Naive thymus-derived CD4-positive, alpha-beta T cell (primary cell): ENCODE measurements at regions not wholly inside any gene's neighbourhood (a gene's known extent, or its start where the extent isn't known, plus 50 kb on each side); places are given as distances from the start of the nearest gene placed in this dataset.

ENCODE experiments used
- ATAC-seq: fragments of 150-1000 bp; cut with Tn5 transposase; 2 replicates; pipeline ENCODE4 v1.10.0; 2021; ENCODE audit warnings: mild to moderate bottlenecking, moderate library complexity
- CTCF ChIA-PET: fragments of 350-600 bp; sonication (Branson Sonifier 250); formaldehyde crosslinking; loops from one replicate; lab custom pipeline; 2021; ENCODE audit warnings: antibody characterized with exemption; lab: Charles Lee
- POLR2A ChIA-PET: fragments of 350-600 bp; sonication (Branson Sonifier 250); formaldehyde crosslinking; loops from one replicate; lab custom pipeline; 2021; ENCODE audit warnings: antibody characterized with exemption, inconsistent platforms; lab: Charles Lee
- DNase-seq, 9 donors: peaks; one replicate each; pipeline versions ENCODE4 v3.0.0 to v3.0.0-alpha.2; 2020 to 2022; ENCODE audit warnings: mixed read lengths in 1 of 9
- H3K27ac ChIP-seq: one replicate; pipeline ENCODE4 v1.7.0; 2013; ENCODE audit warnings: mild to moderate bottlenecking, low read depth, low read length, moderate library complexity
- H3K27me3 ChIP-seq, 2 donors: one replicate each; pipeline ENCODE4 v1.7.0; 2013; ENCODE audit warnings: low read length in 2 of 2, mild to moderate bottlenecking in 2 of 2, moderate library complexity in 2 of 2; ENCODE audit not compliant: control insufficient read depth in 2 of 2, insufficient read depth in 2 of 2
- H3K36me3 ChIP-seq, 3 experiments: 1 replicate in 2 of 3; 2 replicates in 1 of 3; pipeline ENCODE4 v1.7.0; 2013; ENCODE audit warnings: low read length in 3 of 3, mild to moderate bottlenecking in 3 of 3, moderate library complexity in 1 of 3; ENCODE audit not compliant: insufficient read depth in 3 of 3, control insufficient read depth in 2 of 3
- H3K4me1 ChIP-seq, 2 donors: one replicate each; pipeline ENCODE4 v1.7.0; 2013; ENCODE audit warnings: low read length in 2 of 2, mild to moderate bottlenecking in 2 of 2, moderate library complexity in 1 of 2; ENCODE audit not compliant: control insufficient read depth in 2 of 2, insufficient read depth in 2 of 2
- H3K4me3 ChIP-seq: 2 replicates; pipeline ENCODE4 v1.7.0; 2013; ENCODE audit warnings: mild to moderate bottlenecking, low read length
- H3K9me3 ChIP-seq, 3 experiments: 1 replicate in 2 of 3; 2 replicates in 1 of 3; pipeline ENCODE4 v1.7.0; 2013; ENCODE audit warnings: low read length in 3 of 3; ENCODE audit not compliant: control insufficient read depth in 2 of 3
- H3K27ac Mint-ChIP-seq, 9 donors: one replicate each; pipeline ENCODE4 v1.8.0; 2020 to 2022; ENCODE audit warnings: mixed read lengths in 9 of 9, mild to moderate bottlenecking in 8 of 9, moderate library complexity in 5 of 9, inconsistent platforms in 2 of 9
- H3K27me3 Mint-ChIP-seq, 5 donors: one replicate each; pipeline ENCODE4 v1.8.0; 2021 to 2022; ENCODE audit warnings: mixed read lengths in 5 of 5, mild to moderate bottlenecking in 1 of 5
- H3K36me3 Mint-ChIP-seq, 5 donors: one replicate each; pipeline ENCODE4 v1.8.0; 2020 to 2022; ENCODE audit warnings: mixed read lengths in 5 of 5, mild to moderate bottlenecking in 3 of 5, inconsistent platforms in 1 of 5
- H3K4me1 Mint-ChIP-seq, 7 donors: one replicate each; pipeline ENCODE4 v1.8.0; 2020 to 2022; ENCODE audit warnings: mixed read lengths in 7 of 7, mild to moderate bottlenecking in 3 of 7, inconsistent platforms in 1 of 7
- H3K4me3 Mint-ChIP-seq, 10 donors: one replicate each; pipeline ENCODE4 v1.8.0; 2020 to 2022; ENCODE audit warnings: mild to moderate bottlenecking in 10 of 10, mixed read lengths in 10 of 10, moderate library complexity in 6 of 10, inconsistent platforms in 2 of 10
- H3K9me3 Mint-ChIP-seq, 11 donors: one replicate each; pipeline ENCODE4 v1.8.0; 2020 to 2022; ENCODE audit warnings: mixed read lengths in 11 of 11, mild to moderate bottlenecking in 4 of 11, inconsistent platforms in 1 of 11, moderate library complexity in 1 of 11
- intact Hi-C, 2 donors: fragments of 100-400 bp; cut with micrococcal nuclease; formaldehyde crosslinking; loops; one replicate each; pipeline ENCODE4 v1.15.1; 2023

DNA sequence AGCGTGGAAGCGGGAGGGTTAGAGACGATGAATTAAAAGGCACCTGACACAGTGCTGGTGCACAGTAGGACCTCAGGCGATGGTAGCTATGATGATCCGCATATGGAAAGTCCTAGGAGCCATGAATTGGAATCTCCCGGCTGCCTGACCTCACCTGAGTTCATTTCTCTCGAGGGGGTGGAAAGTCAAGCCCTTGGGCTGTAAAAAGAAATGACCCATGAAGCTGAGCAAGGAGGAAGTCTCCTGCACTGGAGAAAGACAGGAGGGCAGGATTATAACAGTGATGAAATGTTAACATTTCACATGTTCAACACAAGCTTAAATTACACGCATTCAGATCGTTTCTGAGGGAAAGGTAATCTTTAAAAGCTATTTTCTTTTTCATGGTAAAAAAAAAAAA, 481.2 kb downstream of the MATN1 start:
- DNase-seq (no peak), ATAC-seq (no peak)
- intact Hi-C loops = no loop called here
- H3K27me3 ChIP-seq = no peaks in the 10 kb centered on the region
- POLR2A ChIA-PET = no interaction called here
- H3K36me3 ChIP-seq = no peaks in the 10 kb centered on the region
- no peak overlapping the region for H3K4me3 Mint-ChIP-seq
- peaks cover 13 to 37% (median 26%) of the 10 kb centered on the region in 5 donors for H3K27me3 Mint-ChIP-seq
- no peaks in the 10 kb centered on the region for H3K4me1 ChIP-seq
- no peak overlapping the region for H3K27ac ChIP-seq
- no peaks in the 10 kb centered on the region for H3K9me3 ChIP-seq
- H3K4me3 ChIP-seq = no peak overlapping the region
- H3K27ac Mint-ChIP-seq = no peak overlapping the region
- H3K4me1 Mint-ChIP-seq = no peaks in the 10 kb centered on the region
- CTCF ChIA-PET = no interaction called here
- H3K36me3 Mint-ChIP-seq = peaks cover 0 to 6% (median 0%) of the 10 kb centered on the region in 5 donors
- H3K9me3 Mint-ChIP-seq = peaks cover 0 to 20% (median 5%) of the 10 kb centered on the region in 11 donors

DNA sequence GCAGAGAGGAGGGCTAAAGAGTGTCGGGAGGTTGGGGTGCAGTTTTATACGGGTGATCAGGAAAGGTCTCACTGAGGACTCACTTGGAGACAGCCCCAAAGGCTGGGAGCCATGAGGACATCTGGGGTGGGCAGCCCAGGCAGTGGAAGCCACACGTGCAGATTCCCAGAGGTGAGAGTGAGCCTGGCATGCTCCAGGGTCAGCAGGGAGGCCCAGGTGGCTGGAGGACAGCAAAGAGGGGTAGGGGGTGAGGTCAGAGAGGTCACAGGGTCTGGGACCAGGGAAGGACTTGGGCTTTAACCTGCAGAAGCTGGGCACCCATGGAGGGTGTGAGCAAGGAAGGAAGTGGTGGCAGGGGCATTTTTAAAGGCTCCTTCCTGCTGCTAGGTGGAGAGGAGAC, 481.7 kb downstream of the MATN1 start:
- H3K4me3 ChIP-seq = no peak overlapping the region
- H3K4me3 Mint-ChIP-seq = no peak overlapping the region
- H3K36me3 ChIP-seq = no peaks in the 10 kb centered on the region
- POLR2A ChIA-PET = no interaction called here
- CTCF ChIA-PET = no interaction called here
- H3K4me1 Mint-ChIP-seq = no peaks in the 10 kb centered on the region
- peaks cover 0 to 6% (median 0%) of the 10 kb centered on the region in 5 donors for H3K36me3 Mint-ChIP-seq
- intact Hi-C loops = no loop called here
- H3K4me1 ChIP-seq = no peaks in the 10 kb centered on the region
- H3K27me3 ChIP-seq = no peaks in the 10 kb centered on the region
- peaks cover 0 to 20% (median 5%) of the 10 kb centered on the region in 11 donors for H3K9me3 Mint-ChIP-seq
- no peak for ATAC-seq
- no peak overlapping the region for H3K27ac Mint-ChIP-seq
- H3K27me3 Mint-ChIP-seq = peaks cover 13 to 37% (median 26%) of the 10 kb centered on the region in 5 donors
- no peak for DNase-seq
- no peaks in the 10 kb centered on the region for H3K9me3 ChIP-seq
- no peak overlapping the region for H3K27ac ChIP-seq

DNA sequence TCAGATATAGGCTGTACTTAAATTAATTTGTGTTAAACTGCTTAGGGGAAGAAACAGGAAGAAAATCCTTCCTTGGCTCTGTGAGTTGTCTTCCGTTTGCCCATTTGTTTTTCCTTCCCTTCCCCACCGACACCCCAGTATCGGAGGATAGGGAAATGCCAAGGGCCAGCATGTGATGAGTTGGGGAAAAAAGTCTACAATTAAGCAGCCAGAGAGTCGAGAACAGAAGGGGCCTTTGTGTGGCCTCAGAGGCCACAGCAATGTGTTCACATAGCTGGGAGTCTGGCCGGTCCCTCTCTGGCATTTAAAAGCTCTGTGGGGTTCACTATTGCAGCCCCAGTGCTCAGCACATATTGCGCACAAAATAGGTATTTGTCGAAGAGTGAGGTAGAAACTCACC, 489.3 kb downstream of the MATN1 start:
- POLR2A ChIA-PET = no interaction called here

DNA sequence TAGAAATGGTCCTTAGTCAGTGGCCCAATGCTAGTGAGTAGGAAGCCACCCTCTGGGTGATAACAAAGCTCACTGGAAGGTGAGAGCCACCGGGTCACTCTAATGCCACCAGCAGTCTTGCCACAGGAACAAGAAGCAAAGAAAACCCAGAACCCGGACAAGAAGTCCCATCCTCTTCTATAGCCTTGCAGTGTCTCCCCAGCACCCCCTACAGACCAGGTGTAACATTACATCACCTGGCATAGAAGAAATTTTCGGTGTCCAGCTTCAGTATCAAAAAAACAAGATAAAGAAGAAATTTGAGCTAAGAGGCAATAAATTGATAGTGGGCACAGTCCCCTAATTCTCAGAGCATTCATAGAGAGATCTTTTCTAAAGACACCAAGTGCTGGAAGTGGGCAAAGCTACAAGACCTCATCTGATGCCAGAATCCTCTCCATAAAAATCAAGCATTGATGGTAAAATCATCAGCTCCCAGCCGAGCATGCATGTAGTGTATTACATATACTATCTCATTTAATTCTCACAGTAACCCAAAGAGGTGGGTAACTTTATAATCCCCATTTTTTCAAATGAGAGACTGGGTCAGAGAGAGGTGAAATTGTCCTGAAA, 491.0 kb downstream of the MATN1 start:
- Histone ChIP-seq H3K4me3 (no peak overlapping the region), H3K9me3 (no peaks in the 10 kb centered on the region), H3K27ac (no peak overlapping the region), H3K4me1 (no peaks in the 10 kb centered on the region), H3K27me3 (no peaks in the 10 kb centered on the region), H3K36me3 (no peaks in the 10 kb centered on the region)
- H3K4me3 Mint-ChIP-seq = no peak overlapping the region
- peaks cover 0 to 1% (median 0%) of the 10 kb centered on the region in 7 donors for H3K4me1 Mint-ChIP-seq
- H3K27ac Mint-ChIP-seq = no peak overlapping the region
- peaks cover 0 to 1% (median 0%) of the 10 kb centered on the region in 11 donors for H3K9me3 Mint-ChIP-seq
- no peak for DNase-seq
- ATAC-seq = no peak
- ChIA-PET POLR2A (no interaction called here), CTCF (no interaction called here)
- intact Hi-C loops = loop anchor here in 1 of 2 donors (2.0 to 10.0 kb wide), 2 partner anchors 440 to 848 kb away; no protein-coding TSS in a partner anchor
- H3K36me3 Mint-ChIP-seq = no peaks in the 10 kb centered on the region
- peaks cover 6 to 28% (median 14%) of the 10 kb centered on the region in 5 donors for H3K27me3 Mint-ChIP-seq

More for the DNA sequence above, 489.3 kb downstream of the MATN1 start:
- H3K36me3 ChIP-seq = no peaks in the 10 kb centered on the region
- H3K4me1 ChIP-seq = no peaks in the 10 kb centered on the region
- intact Hi-C loops = loop anchor here in 1 of 2 donors (10.0 kb wide), 1 partner anchor 849 kb away; no protein-coding TSS in a partner anchor
- H3K36me3 Mint-ChIP-seq = peaks cover 0 to 6% (median 0%) of the 10 kb centered on the region in 5 donors
- no peaks in the 10 kb centered on the region for H3K27me3 ChIP-seq
- no peak overlapping the region for H3K4me3 ChIP-seq
- peaks cover 6 to 25% (median 14%) of the 10 kb centered on the region in 5 donors for H3K27me3 Mint-ChIP-seq
- ATAC-seq = no peak
- CTCF ChIA-PET = no interaction called here
- no peaks in the 10 kb centered on the region for H3K9me3 ChIP-seq
- no peak for DNase-seq
- H3K27ac Mint-ChIP-seq = no peak overlapping the region
- peaks cover 0 to 9% (median 5%) of the 10 kb centered on the region in 11 donors for H3K9me3 Mint-ChIP-seq
- H3K4me3 Mint-ChIP-seq = no peak overlapping the region
- peaks cover 0 to 1% (median 0%) of the 10 kb centered on the region in 7 donors for H3K4me1 Mint-ChIP-seq
- no peak overlapping the region for H3K27ac ChIP-seq

DNA sequence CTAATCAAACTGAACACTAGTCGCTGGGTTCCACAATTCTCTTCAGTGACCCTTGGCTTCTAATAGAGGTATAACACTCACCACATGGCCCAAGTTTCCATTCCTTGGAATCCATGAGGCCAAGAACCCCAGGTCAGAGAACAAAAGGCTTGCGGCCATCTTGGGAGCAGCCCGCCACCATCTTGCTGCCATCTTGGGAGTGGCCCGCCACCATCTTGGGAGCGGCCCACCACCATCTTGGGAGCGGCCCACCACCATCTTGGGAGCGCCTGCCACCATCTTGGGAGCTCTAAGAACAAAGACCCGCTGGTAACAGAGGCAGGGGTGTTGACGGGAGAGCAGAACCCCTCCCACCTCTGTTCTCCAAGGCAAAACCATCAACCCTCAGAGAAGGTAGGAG, 493.4 kb downstream of the MATN1 start:
- peaks cover 3 to 41% (median 14%) of the 10 kb centered on the region in 5 donors for H3K27me3 Mint-ChIP-seq
- CTCF ChIA-PET = no interaction called here
- intact Hi-C loops = loop anchor here in 1 of 2 donors (10.0 kb wide), 1 partner anchor 845 kb away; no protein-coding TSS in a partner anchor

DNA sequence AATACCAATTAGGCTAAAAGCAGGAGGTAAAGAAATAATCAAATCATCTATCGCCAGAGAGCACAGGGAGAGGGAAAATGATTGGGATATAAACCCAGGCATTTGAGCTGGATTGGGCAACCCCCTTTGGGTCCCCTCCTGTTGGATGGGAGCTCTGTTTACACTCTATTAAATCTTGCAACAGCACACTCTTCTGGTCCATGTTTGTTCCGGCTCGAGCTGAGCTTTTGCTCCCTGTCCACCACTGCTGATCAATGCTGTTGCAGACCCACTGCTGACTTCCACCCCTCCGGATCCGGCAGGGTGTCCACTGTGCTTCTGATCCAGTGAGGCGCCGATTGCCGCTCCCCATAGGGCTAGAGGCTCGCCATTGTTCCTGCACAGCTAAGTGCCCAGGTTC, 493.8 kb downstream of the MATN1 start:
- DNase-seq = no peak
- ChIA-PET CTCF (no interaction called here), POLR2A (no interaction called here)
- Histone ChIP-seq H3K27me3 (no peaks in the 10 kb centered on the region), H3K4me1 (no peaks in the 10 kb centered on the region), H3K27ac (no peak overlapping the region), H3K9me3 (no peaks in the 10 kb centered on the region), H3K4me3 (no peak overlapping the region), H3K36me3 (no peaks in the 10 kb centered on the region)
- no peak overlapping the region for H3K4me3 Mint-ChIP-seq
- no peak for ATAC-seq
- intact Hi-C loops = no loop called here
- no peak overlapping the region for H3K27ac Mint-ChIP-seq
- H3K27me3 Mint-ChIP-seq = peaks cover 3 to 45% (median 14%) of the 10 kb centered on the region in 5 donors
- peaks cover 0 to under 1% (median 0%) of the 10 kb centered on the region in 11 donors for H3K9me3 Mint-ChIP-seq
- H3K36me3 Mint-ChIP-seq = no peaks in the 10 kb centered on the region
- H3K4me1 Mint-ChIP-seq = peaks cover 0 to 1% (median 0%) of the 10 kb centered on the region in 7 donors

More for the DNA sequence above, 493.4 kb downstream of the MATN1 start:
- Mint-ChIP-seq H3K9me3 (no peaks in the 10 kb centered on the region), H3K27ac (no peak overlapping the region), H3K36me3 (no peaks in the 10 kb centered on the region), H3K4me1 (peaks cover 0 to 1% (median 0%) of the 10 kb centered on the region in 7 donors), H3K4me3 (no peak overlapping the region)
- POLR2A ChIA-PET = no interaction called here
- ATAC-seq (no peak), DNase-seq (no peak)
- no peak overlapping the region for H3K27ac ChIP-seq
- no peaks in the 10 kb centered on the region for H3K27me3 ChIP-seq
- H3K4me1 ChIP-seq = no peaks in the 10 kb centered on the region
- H3K4me3 ChIP-seq = no peak overlapping the region
- no peaks in the 10 kb centered on the region for H3K9me3 ChIP-seq
- no peaks in the 10 kb centered on the region for H3K36me3 ChIP-seq

DNA sequence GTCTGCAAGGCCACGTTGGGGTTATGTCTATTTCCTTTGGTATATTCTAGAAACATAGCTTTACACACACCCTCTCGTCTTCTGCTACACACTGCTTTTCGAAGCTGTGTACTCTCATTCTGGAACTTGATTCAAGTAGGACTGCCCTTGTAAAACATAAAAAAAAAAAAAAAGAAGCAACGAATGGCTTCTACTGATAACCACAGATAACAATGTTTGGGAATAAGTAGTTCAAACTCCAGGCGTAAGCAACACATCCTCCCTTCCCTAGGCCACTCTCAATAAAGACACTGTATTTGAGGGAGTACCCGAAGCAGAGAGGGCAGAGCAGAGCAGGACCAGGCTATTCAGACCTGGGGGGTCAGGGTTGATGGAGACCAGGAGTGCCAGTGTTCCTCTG, 496.7 kb downstream of the MATN1 start:
- Mint-ChIP-seq H3K4me3 (no peak overlapping the region), H3K36me3 (no peaks in the 10 kb centered on the region), H3K9me3 (peaks cover 0 to 2% (median 0%) of the 10 kb centered on the region in 11 donors), H3K27me3 (peaks cover 0 to 41% (median 3%) of the 10 kb centered on the region in 5 donors), H3K4me1 (no peaks in the 10 kb centered on the region), H3K27ac (no peak overlapping the region)
- Histone ChIP-seq H3K27me3 (no peaks in the 10 kb centered on the region), H3K36me3 (no peaks in the 10 kb centered on the region), H3K27ac (no peak overlapping the region), H3K9me3 (no peaks in the 10 kb centered on the region), H3K4me3 (no peak overlapping the region), H3K4me1 (no peaks in the 10 kb centered on the region)
- intact Hi-C loops = no loop called here
- DNase-seq = no peak
- ChIA-PET POLR2A (no interaction called here), CTCF (no interaction called here)
- ATAC-seq = no peak
